ENCODE measurements at regions not wholly inside any gene's neighbourhood (a gene's known extent, or its start where the extent isn't known, plus 50 kb on each side); places are given as distances from the start of the nearest gene placed in this dataset.

DNA sequence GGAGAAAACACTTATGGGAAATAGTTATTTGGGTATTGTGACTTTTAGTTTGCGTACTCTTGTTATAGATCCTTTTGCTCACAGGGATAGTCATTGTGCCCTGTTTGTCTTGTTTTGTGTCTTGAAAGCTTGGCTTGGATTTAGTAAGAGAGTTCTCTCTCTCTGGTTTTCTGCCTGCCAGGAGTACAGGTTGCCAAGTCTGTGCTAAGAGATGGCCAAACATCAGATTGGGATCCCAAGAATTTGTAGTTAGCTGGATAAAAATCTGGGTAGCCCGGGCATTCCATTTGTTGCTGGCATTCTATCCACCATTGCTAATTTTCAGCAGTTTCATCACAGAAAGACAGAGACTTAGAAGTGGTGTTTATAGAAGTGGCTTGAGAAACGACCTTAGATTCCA, 222.2 kb downstream of the NRIP1 start:
- Histone ChIP-seq H3K27ac (no peak overlapping the region), H3K9ac (ENCODE audit: insufficient read length) (no peak overlapping the region), H3K4me3 (no peak overlapping the region), H3K9me3 (ENCODE audit: low read depth, low read length) (no peaks in the 10 kb centered on the region), H3K36me3 (ENCODE audit: insufficient read depth, low read length) (no peaks in the 10 kb centered on the region)
- no peak for TF ChIP-seq POLR2AphosphoS5 (IDR thresholded peaks at IDR 0.05; ENCODE audit: borderline replicate concordance, low read depth, low read length)
- TF ChIP-seq EZH2 (IDR thresholded peaks at IDR 0.05), result no peak
- TF ChIP-seq FOXP2 (optimal IDR thresholded peaks at IDR 0.05; ENCODE audit: control extremely low read depth, extremely low read length, insufficient read depth), result no peak
- DNase-seq (ENCODE audit: low read depth, low spot score), result no peak

DNA sequence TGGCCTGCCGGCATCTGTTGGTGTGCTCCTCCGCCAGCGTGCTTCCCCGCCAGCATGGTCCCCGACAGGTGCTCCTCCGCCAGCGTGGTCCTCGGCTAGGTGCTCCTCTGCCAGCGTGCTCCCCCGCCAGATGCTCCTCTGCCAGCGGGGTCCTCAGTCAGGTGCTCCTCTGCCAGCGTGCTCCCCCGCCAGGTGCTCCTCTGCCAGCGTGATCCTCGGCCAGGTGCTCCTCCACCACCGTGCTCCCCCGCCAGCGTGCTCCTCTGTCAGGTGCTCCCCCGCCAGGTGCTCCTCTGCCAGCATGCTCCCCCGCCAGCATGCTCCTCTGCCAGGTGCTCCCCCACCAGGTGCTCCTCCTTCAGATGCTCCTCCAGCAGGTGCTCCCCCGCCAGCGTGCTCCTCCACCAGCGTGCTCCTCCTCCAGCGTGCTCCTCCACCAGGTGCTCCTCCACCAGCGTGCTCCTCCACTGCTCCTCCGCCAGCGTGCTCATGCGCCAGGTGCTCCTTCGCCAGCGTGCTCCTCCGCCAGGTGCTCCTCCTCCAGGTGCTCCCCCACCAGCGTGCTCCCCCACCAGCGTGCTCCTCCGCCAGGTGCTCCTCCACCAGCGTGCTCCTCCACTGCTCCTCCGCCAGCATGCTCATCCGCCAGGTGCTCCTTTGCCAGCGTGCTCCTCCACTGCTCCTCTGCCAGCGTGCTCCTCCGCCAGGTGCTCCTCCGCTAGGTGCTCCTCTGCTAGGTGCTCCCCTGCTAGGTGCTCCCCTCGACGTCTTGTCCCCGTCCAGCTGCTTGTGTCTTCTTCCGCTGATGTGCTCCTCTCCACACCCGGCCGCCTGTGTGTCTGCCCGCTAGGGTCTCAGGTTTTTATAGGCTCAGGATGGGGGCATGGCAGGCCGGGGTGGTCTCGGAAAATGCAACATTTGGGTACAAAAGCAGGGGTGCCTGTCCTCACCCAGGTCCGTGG, 223.0 kb downstream of the NRIP1 start:
- Histone ChIP-seq H3K9ac (ENCODE audit: insufficient read length) (no peak overlapping the region), H3K36me3 (ENCODE audit: insufficient read depth, low read length) (no peaks in the 10 kb centered on the region), H3K27ac (no peak overlapping the region), H3K9me3 (ENCODE audit: low read depth, low read length) (no peaks in the 10 kb centered on the region), H3K4me3 (no peak overlapping the region)
- TF ChIP-seq EZH2 (IDR thresholded peaks at IDR 0.05) (no peak), POLR2AphosphoS5 (IDR thresholded peaks at IDR 0.05; ENCODE audit: borderline replicate concordance, low read depth, low read length) (no peak), FOXP2 (optimal IDR thresholded peaks at IDR 0.05; ENCODE audit: control extremely low read depth, extremely low read length, insufficient read depth) (no peak)
- DNase-seq (ENCODE audit: low read depth, low spot score), result no peak

DNA sequence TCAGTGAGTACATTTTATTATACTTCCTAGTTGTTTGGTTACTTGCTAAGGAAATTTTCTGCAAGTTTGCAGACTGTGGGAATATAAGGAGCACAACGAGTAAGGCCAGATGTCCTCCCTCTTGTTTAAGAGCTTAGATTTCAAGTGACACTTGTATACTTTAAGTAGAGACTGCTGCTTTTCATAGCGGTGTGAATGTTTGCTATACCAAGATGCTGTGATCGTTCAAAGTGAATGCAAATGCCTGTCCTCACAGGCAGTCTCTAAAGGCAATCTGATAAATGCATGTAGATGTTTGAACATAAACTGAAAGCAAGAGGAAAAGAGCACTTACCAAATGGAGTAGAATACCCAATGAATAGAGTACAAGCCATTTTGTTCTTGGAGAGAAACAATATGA, 226.4 kb downstream of the NRIP1 start:
- Histone ChIP-seq H3K4me3 (no peak overlapping the region), H3K9me3 (ENCODE audit: low read depth, low read length) (no peaks in the 10 kb centered on the region), H3K36me3 (ENCODE audit: insufficient read depth, low read length) (no peaks in the 10 kb centered on the region), H3K27ac (no peak overlapping the region), H3K9ac (ENCODE audit: insufficient read length) (no peak overlapping the region)
- no peak for DNase-seq (ENCODE audit: low read depth, low spot score)
- TF ChIP-seq POLR2AphosphoS5 (IDR thresholded peaks at IDR 0.05; ENCODE audit: borderline replicate concordance, low read depth, low read length) (no peak), FOXP2 (optimal IDR thresholded peaks at IDR 0.05; ENCODE audit: control extremely low read depth, extremely low read length, insufficient read depth) (no peak), EZH2 (IDR thresholded peaks at IDR 0.05) (no peak)

DNA sequence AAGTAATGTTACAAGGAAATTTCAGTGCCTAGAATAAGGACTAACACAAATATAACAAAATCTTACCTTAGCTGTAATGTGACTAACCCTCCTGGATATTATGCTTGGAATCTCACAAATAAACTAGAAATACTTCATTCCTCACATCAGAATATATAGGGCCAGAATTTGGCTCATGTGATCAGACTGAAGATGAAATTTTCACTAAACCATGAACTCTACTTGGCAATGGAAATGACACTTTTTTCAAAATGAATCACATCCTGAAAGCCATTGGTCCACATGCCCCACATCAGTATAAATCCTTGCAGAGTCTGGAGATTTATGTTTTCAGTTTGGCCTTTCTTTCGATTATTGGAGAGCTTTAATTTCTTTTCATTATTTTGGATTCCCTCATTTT, 227.8 kb downstream of the NRIP1 start:
- H3K27ac ChIP-seq, result no peak overlapping the region
- no peak for DNase-seq (ENCODE audit: low read depth, low spot score)
- TF ChIP-seq FOXP2 (optimal IDR thresholded peaks at IDR 0.05; ENCODE audit: control extremely low read depth, extremely low read length, insufficient read depth) (no peak), EZH2 (IDR thresholded peaks at IDR 0.05) (no peak), POLR2AphosphoS5 (IDR thresholded peaks at IDR 0.05; ENCODE audit: borderline replicate concordance, low read depth, low read length) (no peak)
- H3K9me3 ChIP-seq (ENCODE audit: low read depth, low read length), result no peaks in the 10 kb centered on the region
- no peaks in the 10 kb centered on the region for H3K36me3 ChIP-seq (ENCODE audit: insufficient read depth, low read length)
- H3K4me3 ChIP-seq, result no peak overlapping the region
- no peak overlapping the region for H3K9ac ChIP-seq (ENCODE audit: insufficient read length)

DNA sequence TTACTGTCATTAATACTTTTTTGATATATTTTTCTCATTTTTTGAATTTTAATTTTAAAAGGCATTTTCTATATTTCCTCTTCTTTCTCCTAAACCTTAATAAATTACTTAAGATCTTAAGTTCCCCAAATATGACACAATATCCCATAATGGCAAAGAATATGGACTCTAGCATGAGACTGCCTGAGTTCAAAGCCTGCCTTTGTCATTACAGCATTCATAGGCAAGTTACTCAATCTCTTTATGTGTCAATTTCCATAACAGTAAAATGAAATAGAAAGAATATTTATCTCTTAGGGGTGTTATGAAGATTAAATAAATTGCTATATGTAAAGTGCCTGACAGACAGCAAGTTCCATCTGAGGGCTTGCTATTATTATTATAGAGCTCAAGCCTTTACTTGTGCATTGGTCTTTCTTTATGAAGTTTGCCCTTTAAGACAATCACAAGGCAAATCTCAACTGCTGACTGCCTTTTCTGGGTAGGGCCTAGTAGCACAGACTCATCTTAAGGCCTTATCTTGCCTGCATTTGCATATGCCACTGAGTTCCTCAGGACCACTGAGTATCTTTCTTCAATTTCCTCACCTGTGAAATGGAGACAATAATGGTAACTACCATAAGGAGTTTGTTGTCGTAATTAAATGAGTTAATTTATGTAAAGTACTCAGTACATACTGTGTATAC, 231.0 kb downstream of the NRIP1 start:
- H3K36me3 ChIP-seq (ENCODE audit: insufficient read depth, low read length), result no peaks in the 10 kb centered on the region
- H3K4me3 ChIP-seq, result no peak overlapping the region
- no peak overlapping the region for H3K27ac ChIP-seq
- DNase-seq (ENCODE audit: low read depth, low spot score), result no peak
- H3K9ac ChIP-seq (ENCODE audit: insufficient read length), result no peak overlapping the region
- TF ChIP-seq FOXP2 (optimal IDR thresholded peaks at IDR 0.05; ENCODE audit: control extremely low read depth, extremely low read length, insufficient read depth) (no peak), POLR2AphosphoS5 (IDR thresholded peaks at IDR 0.05; ENCODE audit: borderline replicate concordance, low read depth, low read length) (no peak), EZH2 (IDR thresholded peaks at IDR 0.05) (no peak)
- no peaks in the 10 kb centered on the region for H3K9me3 ChIP-seq (ENCODE audit: low read depth, low read length)

DNA sequence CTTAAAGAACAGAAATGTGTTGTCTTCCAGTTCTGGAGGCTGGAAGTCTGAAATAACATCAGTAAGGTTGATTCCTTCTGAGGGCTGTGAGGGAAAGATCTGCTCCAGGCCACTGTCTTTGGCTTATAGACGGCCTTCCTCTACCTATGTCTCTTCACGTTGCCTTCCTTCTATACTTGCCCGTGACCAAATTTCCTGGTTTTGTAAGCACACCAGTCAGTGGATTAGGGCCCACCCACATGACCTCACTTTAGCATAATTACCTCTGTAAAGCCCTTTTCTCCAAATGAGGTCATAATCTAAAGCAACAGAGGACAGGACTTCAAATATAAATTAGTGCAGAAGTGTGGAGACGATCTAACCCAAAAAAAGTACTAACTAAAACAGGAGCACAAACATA, 231.6 kb downstream of the NRIP1 start:
- Histone ChIP-seq H3K27ac (no peak overlapping the region), H3K36me3 (ENCODE audit: insufficient read depth, low read length) (no peaks in the 10 kb centered on the region), H3K9me3 (ENCODE audit: low read depth, low read length) (no peaks in the 10 kb centered on the region), H3K9ac (ENCODE audit: insufficient read length) (no peak overlapping the region), H3K4me3 (no peak overlapping the region)
- DNase-seq (ENCODE audit: low read depth, low spot score), result no peak
- no peak for TF ChIP-seq FOXP2 (optimal IDR thresholded peaks at IDR 0.05; ENCODE audit: control extremely low read depth, extremely low read length, insufficient read depth)
- no peak for TF ChIP-seq POLR2AphosphoS5 (IDR thresholded peaks at IDR 0.05; ENCODE audit: borderline replicate concordance, low read depth, low read length)
- no peak for TF ChIP-seq EZH2 (IDR thresholded peaks at IDR 0.05)

DNA sequence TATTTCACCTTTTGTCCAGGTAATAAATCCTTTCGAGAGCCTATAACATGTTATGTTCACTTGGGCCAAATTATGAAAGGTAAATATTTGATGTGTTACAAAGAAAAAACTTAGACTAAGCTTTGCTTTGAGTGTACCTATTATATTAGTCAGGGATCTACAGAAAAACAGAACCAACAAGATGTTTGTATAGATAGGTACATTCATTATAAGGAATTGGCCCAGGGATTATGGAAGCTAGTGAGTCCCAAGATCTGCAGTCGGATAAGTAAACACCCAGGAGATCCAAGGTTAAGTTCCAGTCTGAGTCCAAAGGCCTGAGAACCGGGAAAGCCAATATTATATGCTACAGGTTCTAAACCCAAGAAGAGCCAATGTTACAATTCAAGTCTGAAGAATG, 234.5 kb downstream of the NRIP1 start:
- TF ChIP-seq EZH2 (IDR thresholded peaks at IDR 0.05) (no peak), FOXP2 (optimal IDR thresholded peaks at IDR 0.05; ENCODE audit: control extremely low read depth, extremely low read length, insufficient read depth) (no peak), POLR2AphosphoS5 (IDR thresholded peaks at IDR 0.05; ENCODE audit: borderline replicate concordance, low read depth, low read length) (no peak)
- no peak overlapping the region for H3K27ac ChIP-seq
- no peak for DNase-seq (ENCODE audit: low read depth, low spot score)
- H3K9me3 ChIP-seq (ENCODE audit: low read depth, low read length), result no peaks in the 10 kb centered on the region
- H3K9ac ChIP-seq (ENCODE audit: insufficient read length), result no peak overlapping the region
- H3K36me3 ChIP-seq (ENCODE audit: insufficient read depth, low read length), result no peaks in the 10 kb centered on the region
- H3K4me3 ChIP-seq, result no peak overlapping the region

DNA sequence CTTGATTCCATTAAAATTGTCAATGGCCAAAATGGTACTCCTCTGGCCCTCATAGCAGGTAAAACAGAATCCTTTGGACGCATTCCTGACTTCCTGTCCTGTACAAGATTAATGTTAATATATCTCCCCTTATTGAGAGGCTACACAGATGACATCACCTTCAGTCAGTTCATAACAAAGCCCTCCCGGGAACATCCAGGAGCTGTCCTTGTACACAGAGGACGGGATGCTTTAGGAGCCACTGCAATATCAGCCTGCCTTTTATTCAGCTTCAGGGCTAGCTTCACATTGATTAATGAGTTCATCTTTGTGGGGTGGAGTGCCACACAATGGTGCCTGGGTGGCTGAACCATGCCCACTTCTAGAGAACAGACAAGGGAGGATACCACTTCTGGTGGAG, 235.1 kb downstream of the NRIP1 start:
- H3K9me3 ChIP-seq (ENCODE audit: low read depth, low read length), result no peaks in the 10 kb centered on the region
- TF ChIP-seq POLR2AphosphoS5 (IDR thresholded peaks at IDR 0.05; ENCODE audit: borderline replicate concordance, low read depth, low read length) (no peak), FOXP2 (optimal IDR thresholded peaks at IDR 0.05; ENCODE audit: control extremely low read depth, extremely low read length, insufficient read depth) (no peak), EZH2 (IDR thresholded peaks at IDR 0.05) (no peak)
- H3K4me3 ChIP-seq, result no peak overlapping the region
- no peak overlapping the region for H3K27ac ChIP-seq
- no peaks in the 10 kb centered on the region for H3K36me3 ChIP-seq (ENCODE audit: insufficient read depth, low read length)
- DNase-seq (ENCODE audit: low read depth, low spot score), result no peak
- no peak overlapping the region for H3K9ac ChIP-seq (ENCODE audit: insufficient read length)
